Uterus (tissue), 3 donors: ENCODE measurements at regions not wholly inside any gene's neighbourhood (a gene's known extent, or its start where the extent isn't known, plus 50 kb on each side); places are given as distances from the start of the nearest gene placed in this dataset.

ENCODE experiments used
- DNase-seq, 2 donors: peaks; one replicate each; pipeline ENCODE4 v3.0.0-alpha.2; 2019 to 2020
- H3K27ac ChIP-seq, 2 donors: fragments of 200-600 bp; sonication (generic); 1 replicate in 1 of 2; 2 replicates in 1 of 2; pipeline ENCODE4 v1.5.1; 2016 to 2018
- H3K27me3 ChIP-seq, 2 donors: fragments of 200-600 bp; sonication (generic); one replicate each; pipeline ENCODE4 v1.5.1; 2018 to 2019; ENCODE audit warnings: control low read depth in 1 of 2
- H3K36me3 ChIP-seq, 2 donors: fragments of 200-600 bp; sonication (generic); one replicate each; pipeline ENCODE4 v1.5.1; 2019; ENCODE audit warnings: control low read depth in 1 of 2
- H3K4me1 ChIP-seq, 2 donors: fragments of 200-600 bp; sonication (generic); one replicate each; pipeline ENCODE4 v1.5.1; 2018 to 2019; ENCODE audit warnings: control low read depth in 1 of 2
- H3K4me3 ChIP-seq, 2 donors: fragments of 200-600 bp; sonication (generic); 1 replicate in 1 of 2; 2 replicates in 1 of 2; pipeline ENCODE4 v1.5.1; 2018 to 2019; ENCODE audit warnings: mild to moderate bottlenecking in 1 of 2
- H3K9me3 ChIP-seq, 2 donors: fragments of 200-600 bp; sonication (generic); one replicate each; pipeline ENCODE4 v1.5.1; 2019; ENCODE audit warnings: control low read depth in 1 of 2
- CTCF ChIP-seq, 4 experiments: fragments of 200-600 bp in 2 of 4; fragments of 450-650 bp in 2 of 4; sonication (generic) in 2 of 4; IDR thresholded peaks; one replicate each; pipeline ENCODE4 v1.5.1; 2016 to 2019; ENCODE audit warnings: antibody characterized with exemption in 4 of 4, mild to moderate bottlenecking in 2 of 4, moderate library complexity in 1 of 4
- POLR2A ChIP-seq, 2 donors: fragments of 450-650 bp; IDR thresholded peaks; one replicate each; pipeline ENCODE4 v1.6.1; 2016; ENCODE audit warnings: antibody characterized with exemption in 2 of 2, mild to moderate bottlenecking in 1 of 2, moderate library complexity in 1 of 2
- intact Hi-C: fragments of 100-400 bp; cut with DNase I; formaldehyde crosslinking; loops from one replicate; pipeline ENCODE4 v1.15.1; 2023; ENCODE audit warnings: low total_unique reads
- donor health status: DM: yes; HTN: yes; CAD: no.

- no peaks in the 10 kb centered on the region for H3K27me3 ChIP-seq
- no peak overlapping the region for H3K4me3 ChIP-seq
- no peak for DNase-seq
- H3K36me3 ChIP-seq: no peaks in the 10 kb centered on the region
- no peaks in the 10 kb centered on the region for H3K4me1 ChIP-seq
- TF ChIP-seq CTCF (IDR thresholded peaks at IDR 0.05): no peak
- no peak for TF ChIP-seq POLR2A (IDR thresholded peaks at IDR 0.05)
- no peaks in the 10 kb centered on the region for H3K9me3 ChIP-seq
- intact Hi-C loops: no loop called here
- H3K27ac ChIP-seq: no peak overlapping the region
Observed at GRCh38 chr6:4192627-4193026, 57.3 kb upstream of the ECI2 start.

- TF ChIP-seq CTCF (IDR thresholded peaks at IDR 0.05): no peak
- no peak for TF ChIP-seq POLR2A (IDR thresholded peaks at IDR 0.05)
- DNase-seq: no peak
- no peaks in the 10 kb centered on the region for H3K27me3 ChIP-seq
- H3K4me3 ChIP-seq: no peak overlapping the region
- no peaks in the 10 kb centered on the region for H3K36me3 ChIP-seq
- no peak overlapping the region for H3K27ac ChIP-seq
- no peaks in the 10 kb centered on the region for H3K9me3 ChIP-seq
- intact Hi-C loops: no loop called here
- no peaks in the 10 kb centered on the region for H3K4me1 ChIP-seq
Observed at GRCh38 chr6:4192173-4192572, 56.8 kb upstream of the ECI2 start.

- TF ChIP-seq CTCF (IDR thresholded peaks at IDR 0.05): no peak
Observed at GRCh38 chr6:4191271-4191721, 55.9 kb upstream of the ECI2 start.

GRCh38 chr6:4189249-4189648 is 53.9 kb upstream of the ECI2 start:
- Histone ChIP-seq H3K4me1 (no peaks in the 10 kb centered on the region), H3K9me3 (no peaks in the 10 kb centered on the region), H3K27me3 (no peaks in the 10 kb centered on the region), H3K27ac (no peak overlapping the region), H3K4me3 (no peak overlapping the region), H3K36me3 (no peaks in the 10 kb centered on the region)
- no peak for DNase-seq
- TF ChIP-seq CTCF (IDR thresholded peaks at IDR 0.05) (no peak), POLR2A (IDR thresholded peaks at IDR 0.05) (no peak)
- intact Hi-C loops: no loop called here

More at GRCh38 chr6:4191271-4191721, 55.9 kb upstream of the ECI2 start:
- H3K4me1 ChIP-seq: no peaks in the 10 kb centered on the region
- DNase-seq: no peak
- no peaks in the 10 kb centered on the region for H3K9me3 ChIP-seq
- intact Hi-C loops: no loop called here
- no peak overlapping the region for H3K4me3 ChIP-seq
- no peaks in the 10 kb centered on the region for H3K36me3 ChIP-seq
- H3K27me3 ChIP-seq: no peaks in the 10 kb centered on the region
- no peak overlapping the region for H3K27ac ChIP-seq

GRCh38 chr6:4188801-4189200 is 53.4 kb upstream of the ECI2 start:
- H3K9me3 ChIP-seq: no peaks in the 10 kb centered on the region
- no peak for DNase-seq
- H3K4me3 ChIP-seq: no peak overlapping the region
- intact Hi-C loops: no loop called here
- H3K36me3 ChIP-seq: no peaks in the 10 kb centered on the region
- H3K27ac ChIP-seq: no peak overlapping the region
- no peaks in the 10 kb centered on the region for H3K27me3 ChIP-seq
- no peak for TF ChIP-seq CTCF (IDR thresholded peaks at IDR 0.05)
- no peak for TF ChIP-seq POLR2A (IDR thresholded peaks at IDR 0.05)
- no peaks in the 10 kb centered on the region for H3K4me1 ChIP-seq
